ENCODE measurements at regions not wholly inside any gene's neighbourhood (a gene's known extent, or its start where the extent isn't known, plus 50 kb on each side); places are given as distances from the start of the nearest gene placed in this dataset.

- no peak for DNase-seq (ENCODE audit: low spot score)
These were observed 214.9 kb upstream of the ARHGAP24 start for GRCh38 chr4:85260064-85260463.

DNA sequence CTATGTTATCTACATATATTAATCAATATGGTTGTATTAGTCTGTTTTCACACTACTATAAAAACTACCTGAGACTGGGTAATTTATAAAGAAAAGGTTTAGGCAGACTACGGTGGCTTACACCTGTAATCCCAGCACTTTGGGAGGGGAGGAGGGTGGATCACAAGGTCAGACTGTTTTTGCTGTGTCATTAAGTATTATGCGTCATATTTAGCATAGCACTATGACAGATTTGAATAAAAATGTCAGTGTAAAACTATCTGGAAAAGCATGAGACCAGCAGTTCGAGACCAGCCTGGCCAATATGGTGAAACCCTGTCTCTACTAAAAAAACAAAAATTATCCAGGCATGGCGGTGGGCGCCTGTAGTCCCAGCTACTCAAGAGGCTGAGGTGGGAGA, 209.7 kb upstream of the ARHGAP24 start:
- DNase-seq (ENCODE audit: low spot score), result no peak

DNA sequence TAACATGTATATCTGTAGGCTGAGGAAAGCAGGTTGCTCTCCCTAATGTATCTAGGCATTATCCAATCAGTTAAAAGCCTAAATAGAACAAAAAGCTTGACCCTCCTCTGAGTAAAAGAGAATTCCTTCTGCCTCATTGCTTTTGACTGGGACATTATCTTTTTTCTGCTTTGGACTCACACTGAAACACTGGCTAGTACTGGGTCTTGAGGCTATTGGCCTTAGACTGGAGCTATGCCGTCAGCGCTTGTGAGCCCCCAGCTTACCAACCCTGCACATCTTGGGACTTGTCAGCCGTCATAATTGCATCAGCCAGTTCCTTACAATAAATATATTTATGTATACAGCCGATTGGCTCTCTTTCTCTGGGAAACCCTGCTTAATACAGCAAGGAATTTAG, 206.8 kb upstream of the ARHGAP24 start:
- DNase-seq (ENCODE audit: low spot score), result no peak

DNA sequence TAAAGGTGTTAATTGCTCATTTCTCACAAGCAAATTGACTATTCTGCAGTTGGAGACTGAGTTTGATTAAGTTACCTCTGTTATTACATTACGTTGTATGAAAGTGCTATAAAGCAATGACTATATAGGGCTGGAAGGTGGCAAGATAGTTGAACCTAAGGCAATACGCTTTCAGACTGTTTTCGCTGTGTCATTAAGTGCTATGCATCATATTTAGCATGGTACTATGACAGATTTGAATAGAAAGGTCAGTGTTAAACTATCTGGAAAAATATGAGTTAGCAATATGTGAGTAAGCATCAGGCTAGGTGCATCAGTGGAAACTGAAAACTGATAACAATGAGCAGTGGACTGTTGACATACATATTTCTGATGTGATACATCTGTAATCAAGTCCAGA, 206.0 kb upstream of the ARHGAP24 start:
- DNase-seq (ENCODE audit: low spot score), result no peak

- DNase-seq (ENCODE audit: low spot score), result no peak
These were observed 200.0 kb upstream of the ARHGAP24 start for GRCh38 chr4:85274955-85275354.

GRCh38 chr4:85280963-85281362, 194.0 kb upstream of the ARHGAP24 start:
- DNase-seq (ENCODE audit: low spot score), result no peak

DNA sequence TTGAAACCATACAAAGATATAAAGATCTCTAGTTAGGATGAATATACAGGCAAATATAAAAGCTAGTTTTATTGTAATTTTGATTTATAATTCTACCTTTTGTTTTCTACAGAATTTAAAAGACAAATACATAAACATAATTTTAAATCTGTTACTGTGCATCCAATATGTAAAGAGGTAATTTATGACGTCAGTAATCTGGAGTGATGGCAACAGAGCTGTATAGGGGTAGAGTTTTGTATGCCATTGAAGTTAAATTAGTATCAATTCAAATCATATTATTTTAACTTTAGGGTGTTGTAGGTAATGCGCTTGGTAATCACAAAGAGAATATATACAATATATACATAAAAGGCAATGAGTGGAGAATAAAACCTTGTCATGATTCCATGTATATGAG, 183.7 kb upstream of the ARHGAP24 start:
- no peak for DNase-seq (ENCODE audit: low spot score)

DNA sequence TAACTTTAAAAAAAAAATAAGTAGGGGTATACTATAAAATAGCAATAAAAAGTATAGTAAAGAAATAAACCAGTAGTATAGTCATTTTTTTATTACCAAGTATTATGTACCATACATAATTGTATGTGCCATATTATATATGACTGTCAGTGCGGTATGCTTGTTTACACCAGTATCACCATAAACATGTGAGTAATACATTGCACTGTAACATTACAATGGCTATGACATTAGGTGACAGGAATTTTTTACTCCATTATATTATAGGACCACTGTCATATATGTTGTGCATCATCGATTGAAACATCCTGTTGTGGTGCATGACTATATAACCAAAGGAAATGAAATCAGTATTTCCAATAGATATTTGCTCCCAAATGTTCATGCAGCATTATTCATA, 176.9 kb upstream of the ARHGAP24 start:
- DNase-seq (ENCODE audit: low spot score), result no peak

DNA sequence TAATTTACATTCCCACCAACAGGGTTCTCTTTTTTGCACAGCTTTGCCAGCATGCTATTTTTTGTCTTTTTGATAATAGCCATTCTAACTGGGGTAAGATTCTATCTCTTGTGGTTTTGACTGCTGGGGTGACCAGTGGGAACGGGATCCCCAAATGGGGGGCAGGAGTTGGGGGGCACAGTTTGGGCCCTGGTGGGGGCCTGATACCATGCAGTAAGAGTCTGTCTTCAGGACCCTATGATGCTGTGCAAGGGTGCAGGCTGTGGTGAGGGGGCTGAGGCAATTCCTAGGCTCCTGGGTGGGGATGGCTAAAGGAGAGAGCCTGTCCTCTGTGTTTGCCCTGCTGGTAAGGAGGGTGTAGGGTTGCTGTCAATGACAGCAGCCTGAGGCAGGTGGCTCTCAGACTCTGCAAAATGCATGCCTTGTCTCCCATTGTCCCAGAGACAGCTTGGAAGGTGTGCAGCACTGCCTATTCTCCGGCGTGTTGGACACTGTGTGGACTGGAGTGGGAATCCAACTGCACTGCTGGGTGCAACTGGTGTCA, 172.7 kb upstream of the ARHGAP24 start:
- no peak for DNase-seq (ENCODE audit: low spot score)

GRCh38 chr4:85302756-85303155, 172.2 kb upstream of the ARHGAP24 start:
- no peak for DNase-seq (ENCODE audit: low spot score)

GRCh38 chr4:85318415-85318814, 156.5 kb upstream of the ARHGAP24 start:
- DNase-seq (ENCODE audit: low spot score), result no peak

- DNase-seq (ENCODE audit: low spot score), result no peak
These were observed 116.1 kb upstream of the ARHGAP24 start for GRCh38 chr4:85358831-85359230.

DNA sequence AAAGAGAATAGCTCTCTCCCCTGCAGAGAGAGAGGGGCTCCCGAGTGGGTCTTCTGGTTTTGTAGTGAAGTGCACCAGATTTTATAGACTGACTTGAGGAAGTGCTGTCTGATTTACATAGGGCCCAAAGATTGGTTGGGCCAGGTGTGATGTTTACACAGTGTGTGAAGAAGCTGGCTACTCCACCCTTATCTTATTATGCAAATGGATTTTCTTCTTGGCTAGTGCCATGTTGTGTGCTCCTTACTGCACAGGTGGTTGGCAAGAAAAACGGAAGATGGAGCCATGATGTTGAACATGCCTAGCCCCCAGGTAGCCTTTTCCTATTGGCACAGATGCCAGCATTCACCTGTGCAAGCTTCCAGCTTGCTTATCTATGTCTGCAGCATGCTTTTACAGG, 112.4 kb upstream of the ARHGAP24 start:
- DNase-seq (ENCODE audit: low spot score), result no peak

DNA sequence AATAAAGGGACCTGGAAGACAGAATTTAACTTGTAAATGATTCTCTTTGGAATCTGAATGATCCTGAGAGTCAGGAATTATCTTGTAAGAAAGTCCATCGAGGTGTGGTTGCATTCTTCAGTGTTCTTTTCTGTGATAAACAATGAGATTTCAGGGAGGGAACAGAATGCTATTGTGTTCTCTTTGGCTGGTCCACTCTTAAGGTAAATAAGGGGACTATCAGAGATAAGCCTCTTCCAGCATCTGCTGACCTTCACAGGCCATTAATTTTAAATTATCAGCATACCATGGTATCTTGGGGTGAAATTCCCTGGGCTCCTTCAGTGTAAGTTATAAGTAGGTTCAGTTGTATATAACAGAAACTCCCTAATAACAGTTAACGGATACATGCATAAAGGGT, 107.1 kb upstream of the ARHGAP24 start:
- DNase-seq (ENCODE audit: low spot score), result no peak

DNA sequence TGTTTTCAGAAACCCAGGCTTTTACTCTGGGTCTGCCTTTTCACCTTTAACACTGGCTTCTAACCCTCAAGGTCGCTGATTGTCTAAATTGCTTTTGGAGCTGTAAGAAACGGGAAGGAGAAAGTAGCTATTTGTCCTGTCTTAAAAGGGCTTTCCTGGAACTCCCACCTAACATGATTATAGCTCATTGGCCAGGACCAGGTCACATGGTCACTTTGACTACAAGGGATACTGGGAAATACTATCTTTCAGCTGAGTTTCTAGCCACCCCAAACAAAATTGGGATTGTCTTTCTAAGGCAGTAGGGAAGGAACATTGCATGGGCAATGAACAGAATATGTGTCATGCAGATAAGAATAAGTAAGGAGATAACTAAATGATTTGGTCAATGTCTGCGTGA, 106.7 kb upstream of the ARHGAP24 start:
- no peak for DNase-seq (ENCODE audit: low spot score)

GRCh38 chr4:85368932-85369331, 106.0 kb upstream of the ARHGAP24 start:
- DNase-seq (ENCODE audit: low spot score), result no peak

DNA sequence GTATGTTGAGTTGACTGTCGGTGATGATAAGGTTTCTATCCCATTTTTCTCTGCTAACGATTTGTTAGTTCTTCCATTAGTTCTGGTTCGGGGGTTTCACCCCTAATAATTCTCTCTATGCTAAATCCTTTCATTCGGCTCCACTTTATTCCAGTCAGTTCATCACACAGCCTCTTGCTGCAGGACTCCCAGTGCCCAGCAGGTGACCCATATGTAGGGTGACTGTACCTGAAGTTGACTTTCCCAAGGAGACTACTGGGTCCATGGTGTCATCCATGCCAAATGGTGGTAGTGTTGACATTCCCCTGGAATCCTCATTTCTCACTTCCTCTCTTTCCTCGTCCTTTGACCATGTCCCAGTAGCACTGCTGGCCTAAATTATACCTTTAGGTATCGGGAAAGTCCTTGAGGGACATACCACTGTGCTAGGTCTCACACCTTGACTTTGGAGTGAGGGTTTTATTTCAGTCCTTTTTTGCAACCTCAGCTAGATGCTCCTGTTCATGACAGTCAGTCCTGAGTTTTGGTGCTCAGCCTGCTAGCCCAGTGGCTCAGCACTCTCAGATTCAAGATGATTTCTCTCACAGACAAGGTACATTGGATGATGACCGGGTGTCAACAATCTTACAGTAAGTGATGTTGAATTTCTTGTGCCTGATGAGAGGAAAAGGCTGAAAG, 105.1 kb upstream of the ARHGAP24 start:
- no peak for DNase-seq (ENCODE audit: low spot score)

GRCh38 chr4:85370400-85371032, 104.4 kb upstream of the ARHGAP24 start:
- peak; percentile 10 for DNase-seq (ENCODE audit: low spot score)

DNA sequence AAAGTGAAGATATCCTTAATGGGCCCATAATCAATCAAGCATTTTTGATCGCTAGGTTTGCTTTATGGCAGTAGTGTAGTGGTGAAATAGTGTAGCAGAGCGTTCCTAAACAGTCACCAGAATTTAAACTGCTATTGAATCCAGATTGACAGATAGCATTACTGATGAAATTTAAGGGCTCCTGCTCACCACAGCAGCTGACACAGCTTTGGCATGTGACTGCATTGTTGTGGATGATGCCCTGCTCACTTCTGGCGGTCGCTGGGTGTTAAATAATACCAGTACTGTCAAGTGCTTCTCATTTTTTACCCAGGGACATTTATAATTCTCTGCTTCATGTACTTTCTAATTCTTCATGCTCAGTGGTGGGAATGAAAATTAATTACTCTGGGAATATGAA, 102.0 kb upstream of the ARHGAP24 start:
- DNase-seq (ENCODE audit: low spot score), result no peak

DNA sequence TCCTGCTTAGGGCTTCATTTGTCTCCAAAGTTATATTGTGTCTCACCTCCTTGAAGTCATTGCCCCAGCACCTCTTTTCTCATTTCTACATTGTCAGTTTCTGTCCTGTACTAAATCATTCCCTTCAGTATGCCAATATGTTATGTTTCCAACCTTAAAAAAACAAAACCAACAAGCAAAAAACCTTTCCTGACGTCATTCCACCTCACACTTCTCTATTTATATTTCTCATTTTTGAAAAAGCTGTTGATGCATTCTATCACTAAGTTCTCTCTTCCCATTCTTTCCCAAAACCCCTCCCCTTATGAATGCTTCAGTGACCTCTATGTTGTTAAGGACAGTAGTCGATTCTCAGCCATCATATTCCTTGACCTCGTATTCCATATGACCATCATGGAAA, 98.7 kb upstream of the ARHGAP24 start:
- DNase-seq (ENCODE audit: low spot score), result no peak

- DNase-seq (ENCODE audit: low spot score), result no peak
These were observed 93.0 kb upstream of the ARHGAP24 start for GRCh38 chr4:85381968-85382367.

GRCh38 chr4:85391071-85391470, 83.9 kb upstream of the ARHGAP24 start:
- no peak for DNase-seq (ENCODE audit: low spot score)

DNA sequence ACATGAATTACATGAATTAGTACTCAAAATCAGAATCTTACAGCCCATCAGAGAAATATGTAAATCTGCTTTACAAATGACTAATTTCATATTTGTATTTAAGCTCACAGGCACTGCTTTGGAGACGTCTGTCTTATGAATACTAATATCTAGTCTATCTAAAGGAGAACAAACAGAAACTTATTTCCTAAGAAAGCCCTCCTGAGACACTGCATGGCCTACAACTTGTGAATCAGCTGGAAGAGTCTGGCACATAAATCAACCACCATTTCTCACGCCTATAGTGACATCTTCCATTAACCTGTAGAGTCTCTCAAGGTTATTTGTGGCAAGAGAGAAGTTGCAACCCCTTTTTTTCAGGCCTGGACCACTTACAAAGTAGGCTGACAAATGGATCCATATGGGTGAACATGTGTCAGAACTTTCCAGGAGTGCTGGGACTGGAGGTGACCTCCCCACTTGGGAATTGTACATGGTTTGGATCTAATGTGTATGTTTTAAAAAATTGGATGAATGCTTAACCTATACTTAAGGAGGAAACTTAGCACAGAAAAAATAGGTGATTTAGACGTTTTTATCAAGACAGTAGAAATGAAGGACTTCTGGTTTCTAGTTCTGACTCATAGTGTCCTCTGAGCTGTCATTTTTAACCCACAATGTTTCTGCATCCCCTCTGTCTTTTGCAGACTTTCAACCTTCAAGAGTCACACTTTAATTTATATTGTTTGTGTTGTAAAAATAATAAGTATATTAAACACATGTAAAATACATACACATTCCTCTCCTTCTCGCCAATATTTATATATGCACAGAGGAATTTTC, 83.2 kb upstream of the ARHGAP24 start:
- no peak for DNase-seq (ENCODE audit: low spot score)

Data from AG08396 (cell line).